A673 (cell line): ENCODE measurements at regions not wholly inside any gene's neighbourhood (a gene's known extent, or its start where the extent isn't known, plus 50 kb on each side); places are given as distances from the start of the nearest gene placed in this dataset.

ENCODE experiments used
- BruUV-seq: library from RNA; stranded (reverse); fragments of 400-500 nt; replicated peaks from 2 replicates; lab custom pipeline; 2021; lab: Mats Ljungman, UMichigan
- CTCF ChIA-PET: fragments of 300-600 bp; sonication (Branson Sonifier 250); formaldehyde crosslinking; loops from one replicate; lab custom pipeline; 2022; ENCODE audit warnings: antibody characterized with exemption; lab: Charles Lee
- POLR2A ChIA-PET: fragments of 300-600 bp; sonication (Branson Sonifier 250); formaldehyde crosslinking; loops from one replicate; lab custom pipeline; 2022; ENCODE audit warnings: antibody characterized with exemption; ENCODE audit not compliant: low non-redundant PET; lab: Charles Lee
- DNase-seq: peaks from one replicate; pipeline ENCODE4 v3.0.0-alpha.2; 2015; ENCODE audit warnings: low spot score
- H3K27ac ChIP-seq: fragments of 200-600 bp; sonication (generic); 2 replicates; pipeline ENCODE4 v1.5.1; 2016; ENCODE audit warnings: mixed run types, low read depth, mild to moderate bottlenecking, mixed read lengths, antibody characterized with exemption, low read length; ENCODE audit not compliant: poor library complexity, severe bottlenecking
- H3K27me3 ChIP-seq: fragments of 200-600 bp; sonication (generic); replicated peaks from 2 replicates; pipeline ENCODE4 v1.6.1; 2017; ENCODE audit warnings: mixed run types, low read depth, mild to moderate bottlenecking, mixed read lengths, antibody characterized with exemption, low read length; ENCODE audit not compliant: insufficient read depth, poor library complexity
- H3K36me3 ChIP-seq: fragments of 200-600 bp; sonication (generic); 2 replicates; pipeline ENCODE4 v1.6.1; 2016; ENCODE audit warnings: mixed run types, mild to moderate bottlenecking, mixed read lengths, antibody characterized with exemption, low read length; ENCODE audit not compliant: insufficient read depth, poor library complexity, severe bottlenecking
- H3K4me1 ChIP-seq: fragments of 200-600 bp; sonication (generic); 2 replicates; pipeline ENCODE4 v1.6.1; 2017; ENCODE audit warnings: mixed run types, mild to moderate bottlenecking, mixed read lengths, antibody characterized with exemption, low read length; ENCODE audit not compliant: insufficient read depth, poor library complexity, severe bottlenecking
- H3K4me3 ChIP-seq: fragments of 200-600 bp; sonication (generic); 2 replicates; pipeline ENCODE4 v1.5.1; 2016; ENCODE audit warnings: low read depth, mixed run types, mild to moderate bottlenecking, mixed read lengths, low read length; ENCODE audit not compliant: poor library complexity, severe bottlenecking
- H3K9me3 ChIP-seq: fragments of 200-600 bp; sonication (generic); 2 replicates; pipeline ENCODE4 v1.6.1; 2016; ENCODE audit warnings: mixed run types, low read depth, mild to moderate bottlenecking, mixed read lengths, antibody characterized with exemption, low read length; ENCODE audit not compliant: poor library complexity, severe bottlenecking
- EZH2 ChIP-seq: fragments of 200-600 bp; sonication (generic); IDR thresholded peaks from 2 replicates; pipeline ENCODE4 v1.6.1; 2017; ENCODE audit warnings: borderline replicate concordance, low read depth, mild to moderate bottlenecking, mixed read lengths, antibody characterized with exemption, low read length; ENCODE audit not compliant: poor library complexity, severe bottlenecking
- intact Hi-C: fragments of 100-400 bp; cut with micrococcal nuclease; formaldehyde crosslinking; loops from one replicate; pipeline ENCODE4 v1.10.0; 2022; ENCODE audit not compliant: unreplicated experiment
- TF ChIP-seq, protein P1 (sequence below): fragments of 300-800, 200-600 bp; sonication (generic); conservative IDR thresholded peaks from 2 replicates; pipeline ENCODE4 v1.5.1; 2017; ENCODE audit warnings: low read depth, mild to moderate bottlenecking, antibody characterized with exemption, low read length, moderate library complexity, mixed read lengths

DNA sequence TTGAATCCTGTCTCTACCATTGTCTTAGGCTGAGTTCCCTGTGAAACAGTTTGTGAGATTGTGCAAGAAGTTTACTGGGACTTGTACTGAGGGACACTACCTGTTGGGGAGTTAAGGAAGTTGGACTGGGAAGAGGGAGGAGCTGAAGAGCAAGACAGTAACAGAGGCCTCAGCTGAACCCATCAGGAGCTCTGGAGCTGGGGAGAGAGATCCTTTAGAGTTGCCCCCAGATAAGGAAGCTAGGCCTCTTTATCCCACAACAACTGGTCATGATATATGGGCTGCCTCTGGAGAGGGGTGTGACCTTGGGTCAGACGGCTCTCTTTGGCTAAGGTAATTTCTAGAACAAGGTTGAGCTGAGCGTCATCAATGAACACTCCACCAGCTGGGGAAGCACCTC lies 137.8 kb upstream of the SLC4A4 start:
- ChIA-PET CTCF (no interaction called here), POLR2A (no interaction called here)
- Histone ChIP-seq H3K9me3 (no peaks in the 10 kb centered on the region), H3K4me3 (no peak overlapping the region), H3K36me3 (no peaks in the 10 kb centered on the region), H3K27ac (no peak overlapping the region), H3K27me3 (no peaks in the 10 kb centered on the region), H3K4me1 (no peaks in the 10 kb centered on the region)
- no peak for TF ChIP-seq EZH2
- TF ChIP-seq, protein P1, sequence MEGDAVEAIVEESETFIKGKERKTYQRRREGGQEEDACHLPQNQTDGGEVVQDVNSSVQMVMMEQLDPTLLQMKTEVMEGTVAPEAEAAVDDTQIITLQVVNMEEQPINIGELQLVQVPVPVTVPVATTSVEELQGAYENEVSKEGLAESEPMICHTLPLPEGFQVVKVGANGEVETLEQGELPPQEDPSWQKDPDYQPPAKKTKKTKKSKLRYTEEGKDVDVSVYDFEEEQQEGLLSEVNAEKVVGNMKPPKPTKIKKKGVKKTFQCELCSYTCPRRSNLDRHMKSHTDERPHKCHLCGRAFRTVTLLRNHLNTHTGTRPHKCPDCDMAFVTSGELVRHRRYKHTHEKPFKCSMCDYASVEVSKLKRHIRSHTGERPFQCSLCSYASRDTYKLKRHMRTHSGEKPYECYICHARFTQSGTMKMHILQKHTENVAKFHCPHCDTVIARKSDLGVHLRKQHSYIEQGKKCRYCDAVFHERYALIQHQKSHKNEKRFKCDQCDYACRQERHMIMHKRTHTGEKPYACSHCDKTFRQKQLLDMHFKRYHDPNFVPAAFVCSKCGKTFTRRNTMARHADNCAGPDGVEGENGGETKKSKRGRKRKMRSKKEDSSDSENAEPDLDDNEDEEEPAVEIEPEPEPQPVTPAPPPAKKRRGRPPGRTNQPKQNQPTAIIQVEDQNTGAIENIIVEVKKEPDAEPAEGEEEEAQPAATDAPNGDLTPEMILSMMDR = no peak
- DNase-seq = no peak
- no TSS peak for BruUV-seq
- intact Hi-C loops = no loop called here

DNA sequence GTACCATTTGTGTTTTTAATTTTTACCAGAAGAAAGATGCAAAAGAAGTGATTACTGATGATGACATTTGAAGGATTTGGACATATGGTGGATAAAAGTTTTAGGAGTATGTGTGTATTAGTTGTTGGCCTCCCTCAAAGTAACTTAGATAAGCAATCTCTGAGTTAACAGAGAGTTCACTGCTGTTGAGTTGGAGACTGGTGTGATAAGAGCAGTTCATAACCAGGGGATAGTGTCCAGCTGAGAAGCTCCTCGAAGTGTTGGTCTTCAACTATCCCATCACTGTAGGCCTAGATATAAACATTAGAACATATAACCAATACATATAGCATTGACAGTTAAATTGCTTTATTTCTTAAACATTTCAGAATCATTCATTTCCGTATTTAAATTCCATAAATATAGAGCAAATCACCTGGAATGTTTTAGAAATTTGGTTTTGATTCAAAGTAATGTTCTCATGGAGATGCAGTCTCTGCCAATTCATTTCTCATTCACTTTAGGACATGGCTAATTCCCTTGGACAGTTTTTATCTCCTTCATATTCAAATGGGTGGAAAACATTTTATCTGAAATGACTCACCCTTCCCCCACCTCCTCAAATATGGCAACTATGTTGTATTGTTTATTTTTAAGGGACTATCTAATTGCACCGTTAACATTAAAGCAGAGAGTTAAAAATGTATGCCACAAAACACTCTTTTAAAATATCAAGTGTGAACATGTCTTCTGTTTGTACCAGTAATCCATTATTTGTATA lies 136.8 kb upstream of the SLC4A4 start:
- BruUV-seq = no TSS peak

DNA sequence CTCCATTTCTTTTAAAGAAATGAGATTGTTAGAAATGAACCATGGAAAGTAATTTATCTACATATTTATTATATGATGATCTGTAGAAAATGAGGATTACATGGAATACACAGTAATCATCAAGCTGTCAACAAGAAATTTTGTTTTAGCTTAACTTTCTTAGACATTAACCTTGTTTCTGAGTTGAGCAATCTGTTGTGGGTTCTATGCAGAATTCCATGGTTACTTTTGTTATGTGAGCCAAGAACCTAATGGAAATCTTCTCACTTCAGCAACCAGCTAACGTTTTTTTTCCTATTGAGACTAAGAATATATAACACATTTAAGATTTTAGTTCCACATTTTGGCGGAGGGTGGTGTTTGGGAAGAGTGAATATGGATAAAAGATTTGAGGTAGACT lies 136.1 kb upstream of the SLC4A4 start:
- ChIA-PET POLR2A (no interaction called here), CTCF (no interaction called here)
- H3K27me3 ChIP-seq = no peaks in the 10 kb centered on the region
- no peak for DNase-seq
- no peaks in the 10 kb centered on the region for H3K4me1 ChIP-seq
- intact Hi-C loops = no loop called here
- H3K9me3 ChIP-seq = no peaks in the 10 kb centered on the region
- H3K27ac ChIP-seq = no peak overlapping the region
- no peak overlapping the region for H3K4me3 ChIP-seq
- no TSS peak for BruUV-seq
- TF ChIP-seq, protein P1 = no peak
- TF ChIP-seq EZH2 = no peak
- H3K36me3 ChIP-seq = no peaks in the 10 kb centered on the region

More for the DNA sequence above, 136.8 kb upstream of the SLC4A4 start:
- intact Hi-C loops = no loop called here
- no peak overlapping the region for H3K27ac ChIP-seq
- H3K27me3 ChIP-seq = no peaks in the 10 kb centered on the region
- no peaks in the 10 kb centered on the region for H3K9me3 ChIP-seq
- CTCF ChIA-PET = no interaction called here
- TF ChIP-seq EZH2 = no peak
- TF ChIP-seq, protein P1 = no peak
- no peak overlapping the region for H3K4me3 ChIP-seq
- POLR2A ChIA-PET = no interaction called here
- no peak for DNase-seq
- no peaks in the 10 kb centered on the region for H3K4me1 ChIP-seq
- H3K36me3 ChIP-seq = no peaks in the 10 kb centered on the region
